GM12874 (cell line): ENCODE measurements at regions not wholly inside any gene's neighbourhood (a gene's known extent, or its start where the extent isn't known, plus 50 kb on each side); places are given as distances from the start of the nearest gene placed in this dataset.

Experiments used
- TF ChIP-seq, protein P1 (sequence below): IDR thresholded peaks from 2 replicates; pipeline ENCODE4 v1.5.1; 2011; ENCODE audit warnings: low read depth, mild to moderate bottlenecking, control low read depth, low read length, moderate library complexity; ENCODE audit not compliant: insufficient read depth

DNA sequence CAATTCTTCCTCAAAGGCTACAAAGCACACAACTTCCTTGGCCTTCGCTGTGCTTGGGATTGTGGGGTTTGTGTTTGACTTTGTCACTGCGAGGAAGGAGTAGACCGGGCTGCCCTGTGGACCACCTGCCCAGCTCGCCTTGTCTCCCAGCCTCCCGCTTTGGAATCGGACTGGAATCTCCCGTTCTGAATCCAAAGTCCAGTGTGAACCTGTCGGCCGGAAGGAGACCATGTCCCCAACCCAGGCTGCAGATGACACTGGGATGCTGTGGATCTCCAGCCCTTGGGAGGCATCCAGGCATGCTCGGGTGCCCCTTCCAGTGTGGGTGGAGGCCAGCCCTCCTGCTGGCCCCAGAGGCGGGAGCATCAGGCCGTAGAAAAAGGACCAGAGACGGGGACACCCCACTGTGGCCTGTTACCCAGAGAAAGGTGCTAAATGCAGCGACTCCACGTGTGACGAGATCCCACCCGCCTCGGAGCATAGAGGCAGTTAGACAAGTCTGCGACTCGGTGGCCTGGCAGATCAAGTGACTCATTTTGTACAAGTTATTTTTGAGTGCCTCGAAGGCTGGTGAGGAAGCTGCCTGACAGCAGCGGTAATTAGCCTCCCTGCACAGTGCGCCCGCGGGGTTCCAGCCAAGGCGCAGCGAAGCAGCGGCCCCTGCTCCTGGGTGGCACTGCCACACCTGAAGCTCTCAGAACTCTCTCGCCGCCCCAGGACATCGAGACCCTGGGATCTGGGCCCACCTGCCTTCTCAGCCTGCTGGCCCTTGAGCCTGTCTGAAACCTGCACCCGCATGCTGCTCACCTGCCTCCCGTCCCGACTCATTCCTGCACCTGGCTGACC, 57.5 kb downstream of the ADRA2C start:
- TF ChIP-seq, protein P1, sequence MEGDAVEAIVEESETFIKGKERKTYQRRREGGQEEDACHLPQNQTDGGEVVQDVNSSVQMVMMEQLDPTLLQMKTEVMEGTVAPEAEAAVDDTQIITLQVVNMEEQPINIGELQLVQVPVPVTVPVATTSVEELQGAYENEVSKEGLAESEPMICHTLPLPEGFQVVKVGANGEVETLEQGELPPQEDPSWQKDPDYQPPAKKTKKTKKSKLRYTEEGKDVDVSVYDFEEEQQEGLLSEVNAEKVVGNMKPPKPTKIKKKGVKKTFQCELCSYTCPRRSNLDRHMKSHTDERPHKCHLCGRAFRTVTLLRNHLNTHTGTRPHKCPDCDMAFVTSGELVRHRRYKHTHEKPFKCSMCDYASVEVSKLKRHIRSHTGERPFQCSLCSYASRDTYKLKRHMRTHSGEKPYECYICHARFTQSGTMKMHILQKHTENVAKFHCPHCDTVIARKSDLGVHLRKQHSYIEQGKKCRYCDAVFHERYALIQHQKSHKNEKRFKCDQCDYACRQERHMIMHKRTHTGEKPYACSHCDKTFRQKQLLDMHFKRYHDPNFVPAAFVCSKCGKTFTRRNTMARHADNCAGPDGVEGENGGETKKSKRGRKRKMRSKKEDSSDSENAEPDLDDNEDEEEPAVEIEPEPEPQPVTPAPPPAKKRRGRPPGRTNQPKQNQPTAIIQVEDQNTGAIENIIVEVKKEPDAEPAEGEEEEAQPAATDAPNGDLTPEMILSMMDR = no peak

DNA sequence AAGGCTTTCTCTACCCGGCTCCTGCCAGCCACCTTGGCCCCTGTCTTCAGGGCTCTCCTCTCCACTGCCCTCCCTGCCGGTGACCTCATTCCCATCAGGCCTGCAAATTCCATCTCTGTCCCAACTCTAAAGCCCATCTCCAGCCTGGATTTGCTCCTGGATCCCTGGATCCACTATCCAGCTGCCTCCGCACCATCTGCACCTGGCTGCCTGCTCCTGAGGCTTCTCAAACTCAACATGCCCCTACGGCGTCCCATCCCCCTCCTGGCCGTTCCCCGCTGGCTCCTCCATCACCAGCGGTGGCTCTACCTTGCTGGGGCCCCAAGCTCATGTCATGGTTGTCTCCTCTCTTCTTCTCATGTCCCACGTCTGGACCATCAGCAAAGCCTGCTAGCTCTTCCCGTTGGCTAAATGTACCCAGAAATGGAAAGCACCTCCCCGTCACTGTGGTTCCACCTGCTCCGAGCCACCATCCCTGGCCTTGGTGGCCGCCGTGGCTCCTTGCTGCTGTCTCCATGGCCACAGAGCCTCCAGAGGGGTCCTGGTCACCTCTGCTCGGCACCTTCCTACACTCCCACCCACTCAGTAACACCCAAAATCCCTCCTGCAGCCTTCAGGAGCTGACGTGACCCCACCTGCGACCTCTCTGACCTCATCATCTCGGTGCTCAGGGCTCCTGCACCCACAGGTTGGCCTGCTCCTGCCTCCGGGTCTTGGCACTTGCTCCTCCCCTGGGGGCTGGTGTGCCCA, 58.5 kb downstream of the ADRA2C start:
- TF ChIP-seq, protein P1 = no peak

DNA sequence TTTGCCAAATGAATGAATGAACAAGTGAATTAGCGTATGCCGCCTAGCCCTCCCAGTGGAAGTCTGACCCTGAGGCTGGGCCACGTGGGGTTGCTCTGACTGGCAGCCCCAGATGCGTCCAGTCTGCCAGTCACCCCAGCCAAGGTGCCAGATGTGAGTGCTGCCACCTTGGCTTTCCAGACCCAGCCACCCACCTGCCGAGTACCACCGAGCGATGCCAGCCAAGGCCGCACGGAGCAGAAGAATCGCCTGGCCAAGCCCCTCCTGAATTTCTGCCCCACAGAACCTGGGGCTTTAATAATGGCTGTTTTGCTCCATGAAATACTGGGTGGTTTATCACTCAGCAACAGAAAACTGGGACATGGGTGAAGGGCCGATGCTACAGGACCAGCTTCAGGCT, 59.3 kb downstream of the ADRA2C start:
- TF ChIP-seq, protein P1 = no peak

DNA sequence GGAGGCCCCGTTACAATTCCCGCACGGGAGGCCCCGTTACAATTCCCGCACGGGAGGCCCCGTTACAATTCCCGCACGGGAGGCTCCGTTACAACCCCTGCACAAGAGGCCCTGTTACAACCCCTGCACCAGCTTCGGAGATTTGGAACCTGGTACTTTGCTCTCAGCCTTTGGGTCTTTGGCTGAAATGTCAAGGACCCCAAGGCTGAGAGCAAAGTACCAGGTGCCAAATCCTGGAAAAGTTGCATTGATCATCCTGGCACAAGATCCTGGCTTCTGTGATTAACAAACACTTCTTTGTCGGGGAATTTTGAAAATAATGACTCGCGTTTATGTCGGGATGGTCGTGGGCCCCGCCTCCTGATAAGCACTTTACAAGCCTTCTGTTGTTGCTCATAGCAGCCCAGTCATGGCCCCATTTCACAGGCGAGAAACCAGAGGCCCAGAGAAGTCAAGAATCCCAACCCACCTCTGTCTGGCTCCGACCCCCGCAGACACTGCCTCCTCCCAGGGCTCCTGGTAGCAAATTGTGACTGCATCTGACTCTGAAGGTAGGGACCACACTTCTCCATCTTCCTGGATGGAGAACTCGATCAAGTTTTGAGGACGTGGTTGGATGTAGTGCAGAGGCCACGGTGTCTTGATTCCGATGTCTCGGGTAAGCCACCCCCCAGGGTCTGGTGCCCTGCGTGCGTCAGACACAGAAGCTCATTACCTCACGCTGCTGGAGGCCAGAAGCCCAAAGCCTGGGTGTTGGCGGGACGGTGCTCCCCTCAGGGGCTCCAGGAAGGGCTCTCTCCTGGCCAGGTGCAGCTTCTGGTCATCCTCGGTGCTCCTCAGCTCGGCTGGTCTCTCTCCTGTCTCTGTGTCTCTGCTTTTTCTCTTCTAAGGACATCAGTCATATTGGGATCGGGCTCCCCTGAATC, 60.3 kb downstream of the ADRA2C start:
- TF ChIP-seq, protein P1 = no peak

DNA sequence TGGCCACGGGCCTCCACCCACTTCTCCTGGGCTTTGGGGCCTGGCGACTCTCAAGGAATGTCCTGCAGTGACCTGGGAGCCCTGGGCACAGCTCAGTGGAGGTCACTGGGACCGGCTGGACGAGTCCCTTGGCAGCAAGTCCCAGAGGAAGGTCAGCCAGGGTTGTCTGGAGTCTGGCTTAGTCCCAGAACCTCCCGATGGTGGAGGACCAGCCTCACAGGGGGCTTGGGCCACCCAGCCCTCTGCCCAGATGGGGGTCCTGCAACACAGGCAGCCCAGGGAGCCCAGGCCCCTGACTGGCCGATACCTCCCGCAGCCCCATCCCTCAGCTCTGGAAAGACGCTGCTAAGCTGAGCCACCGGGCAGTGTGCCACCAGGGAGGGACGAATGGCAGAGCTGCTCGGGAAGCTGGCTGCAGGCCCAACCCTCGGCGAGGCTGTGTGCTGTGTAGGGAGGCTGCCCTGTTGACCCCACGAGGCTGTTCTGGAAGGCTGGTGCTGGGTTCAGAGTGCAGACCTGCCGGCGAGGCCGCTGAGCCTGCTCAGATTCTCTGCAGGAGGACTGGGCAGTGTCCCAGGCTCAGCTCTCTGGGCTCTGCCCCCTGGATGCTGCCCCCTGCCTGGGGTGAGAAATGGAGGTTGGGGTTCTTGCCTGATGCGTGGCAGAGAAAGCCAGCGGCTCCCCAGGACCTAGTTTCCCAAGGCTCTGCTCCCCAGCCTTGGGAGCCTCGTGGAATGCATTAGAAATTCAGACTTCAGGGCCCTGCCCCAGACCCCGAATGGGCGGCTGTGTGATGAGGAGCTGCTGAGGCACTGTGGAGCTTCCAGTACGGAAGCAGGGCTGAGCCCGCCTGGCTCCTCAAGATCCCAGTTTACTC, 61.7 kb downstream of the ADRA2C start:
- TF ChIP-seq, protein P1 = no peak

DNA sequence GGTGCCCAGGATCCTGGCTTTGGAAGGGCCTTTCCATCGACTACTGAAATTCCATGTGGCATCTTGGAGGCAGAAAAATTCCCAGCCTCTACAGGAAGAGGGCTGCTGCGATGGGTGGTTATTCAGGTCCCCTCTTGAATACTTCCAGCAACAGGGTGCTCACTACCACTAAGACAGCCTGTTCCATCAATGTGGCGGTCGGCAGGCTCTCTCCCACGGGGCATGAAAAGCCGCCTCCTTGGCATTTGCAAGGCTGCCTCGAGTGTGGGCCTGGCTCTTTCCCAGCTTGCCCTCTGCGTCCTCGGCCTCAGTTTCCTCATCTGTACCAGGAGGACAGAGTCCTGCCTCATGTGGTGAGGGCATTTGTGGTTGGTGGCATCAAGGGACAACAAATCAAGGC, 62.4 kb downstream of the ADRA2C start:
- TF ChIP-seq, protein P1 = no peak
